HCT116 (cell line): ENCODE measurements at regions not wholly inside any gene's neighbourhood (a gene's known extent, or its start where the extent isn't known, plus 50 kb on each side); places are given as distances from the start of the nearest gene placed in this dataset.

Experiments used
- CBX3 ChIP-seq: IDR thresholded peaks from 2 replicates; pipeline ENCODE4 v1.6.1; 2012; ENCODE audit warnings: low read depth
- TF ChIP-seq, protein P1 (sequence below): IDR thresholded peaks from 2 replicates; pipeline ENCODE4 v1.6.1; 2012

DNA sequence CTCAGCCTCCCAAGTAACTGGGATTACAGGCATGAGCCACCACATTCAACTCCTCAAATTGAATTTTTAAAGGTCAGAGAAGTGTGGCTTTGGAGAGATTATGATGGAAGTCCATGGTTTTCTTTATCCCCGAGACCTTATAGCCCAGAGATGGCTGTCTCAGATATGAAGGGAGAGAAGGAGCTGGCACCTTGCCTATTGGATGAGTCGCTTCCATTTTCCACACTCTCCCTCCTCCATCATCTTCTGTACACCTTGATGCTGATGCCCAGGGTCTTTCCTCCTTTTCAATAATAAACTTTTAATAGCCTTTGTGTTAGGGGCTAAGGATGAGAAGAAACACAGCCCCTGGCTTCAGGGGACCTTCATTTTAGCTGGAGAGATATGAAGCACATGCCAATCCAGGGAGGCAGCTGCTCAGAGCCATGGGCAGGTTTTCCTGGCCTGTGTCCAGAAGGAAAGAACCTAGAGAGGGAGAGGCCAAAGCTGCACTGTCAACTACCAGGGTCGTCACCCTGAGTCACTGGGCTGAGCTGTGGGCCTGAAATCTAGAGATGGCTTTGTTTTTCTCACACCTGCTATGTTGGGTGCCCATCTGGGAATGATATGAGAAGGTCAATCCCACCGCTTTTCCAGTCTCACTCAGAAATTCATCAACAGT, 146.0 kb upstream of the SERTAD2 start:
- TF ChIP-seq, protein P1, sequence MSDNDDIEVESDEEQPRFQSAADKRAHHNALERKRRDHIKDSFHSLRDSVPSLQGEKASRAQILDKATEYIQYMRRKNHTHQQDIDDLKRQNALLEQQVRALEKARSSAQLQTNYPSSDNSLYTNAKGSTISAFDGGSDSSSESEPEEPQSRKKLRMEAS, result no peak
- TF ChIP-seq CBX3, result no peak
